ENCODE measurements at regions not wholly inside any gene's neighbourhood (a gene's known extent, or its start where the extent isn't known, plus 50 kb on each side); places are given as distances from the start of the nearest gene placed in this dataset.

DNA sequence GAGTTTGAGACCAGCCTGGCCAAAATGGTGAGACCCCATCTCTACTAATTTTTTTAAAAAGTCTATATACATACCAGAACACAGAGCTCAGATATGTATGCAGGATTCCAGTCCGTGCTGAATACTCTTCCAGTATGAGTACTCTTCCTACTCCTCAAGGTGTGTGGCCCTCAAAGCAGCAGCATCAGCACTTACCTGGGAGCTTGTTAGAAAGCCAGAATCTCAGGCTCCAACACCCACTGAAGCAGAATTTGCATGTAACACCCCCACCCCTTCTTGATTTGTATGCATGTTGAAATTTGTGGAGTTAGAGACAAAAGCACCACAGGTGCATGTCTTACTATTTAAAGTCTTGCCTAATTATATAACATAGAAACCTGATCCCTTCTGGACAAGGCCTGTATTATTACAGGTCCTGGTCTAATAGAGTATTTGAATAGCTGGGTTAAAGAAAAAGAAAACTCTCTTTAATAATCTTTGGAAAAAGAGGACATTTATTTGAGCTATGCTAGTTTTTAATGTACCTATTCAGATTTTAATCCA is 50.3 kb upstream of the NFE2L2 start:
- Mint-ChIP-seq H3K27ac (no peak overlapping the region), H3K36me3 (ENCODE audit: low read depth) (peaks cover 9% of the 10 kb centered on the region), H3K4me3 (no peak overlapping the region), H3K4me1 (ENCODE audit: low read depth) (peaks cover 20% of the 10 kb centered on the region), H3K9me3 (no peaks in the 10 kb centered on the region), H3K27me3 (ENCODE audit: low read depth) (no peaks in the 10 kb centered on the region)
- no peak for DNase-seq (ENCODE audit: low spot score)

DNA sequence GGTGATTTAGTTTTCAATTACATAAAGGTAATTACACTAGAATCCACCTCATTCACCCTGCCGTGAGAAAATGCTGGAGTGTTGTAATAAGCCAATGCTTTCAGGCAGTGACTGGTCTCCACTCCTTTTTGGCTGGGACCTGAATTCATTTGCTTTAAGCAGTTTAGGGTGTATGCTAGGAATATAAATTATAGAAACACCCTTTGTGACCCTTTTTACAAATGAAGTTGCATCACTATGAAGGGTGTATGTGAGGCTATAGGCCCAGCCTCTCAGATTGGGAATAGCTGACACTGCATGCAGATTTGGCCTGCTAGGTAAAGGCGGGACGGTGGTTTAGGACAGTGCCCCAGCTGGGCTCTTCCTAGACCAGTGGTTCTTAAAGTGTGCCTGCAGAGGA is 50.8 kb upstream of the NFE2L2 start:
- Mint-ChIP-seq H3K4me3 (no peak overlapping the region), H3K27ac (no peak overlapping the region), H3K36me3 (ENCODE audit: low read depth) (peaks cover 9% of the 10 kb centered on the region), H3K9me3 (no peaks in the 10 kb centered on the region), H3K4me1 (ENCODE audit: low read depth) (peaks cover 16% of the 10 kb centered on the region), H3K27me3 (ENCODE audit: low read depth) (no peaks in the 10 kb centered on the region)
- no peak for DNase-seq (ENCODE audit: low spot score)

DNA sequence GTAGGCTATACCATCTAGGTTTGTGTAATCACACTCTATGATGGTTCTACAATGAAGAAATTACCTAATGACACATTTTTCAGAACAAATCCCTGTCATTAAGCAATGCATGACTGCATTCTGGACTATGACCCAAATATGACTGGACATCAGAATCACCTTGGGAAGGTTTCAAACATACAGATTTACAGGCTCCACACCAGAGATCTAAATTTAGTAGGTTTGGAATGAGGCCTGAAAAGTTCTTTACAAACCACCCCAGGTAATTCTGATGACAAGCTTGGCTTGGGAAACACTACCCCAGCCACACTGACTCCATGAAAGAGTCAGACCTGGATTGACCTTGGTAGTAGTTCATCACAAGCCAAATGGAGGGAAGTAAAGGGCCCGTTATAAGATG is 52.2 kb upstream of the NFE2L2 start:
- Mint-ChIP-seq H3K4me1 (ENCODE audit: low read depth) (peaks cover 8% of the 10 kb centered on the region), H3K36me3 (ENCODE audit: low read depth) (peaks cover 13% of the 10 kb centered on the region), H3K27ac (no peak overlapping the region), H3K4me3 (no peak overlapping the region), H3K9me3 (no peaks in the 10 kb centered on the region), H3K27me3 (ENCODE audit: low read depth) (no peaks in the 10 kb centered on the region)
- DNase-seq (ENCODE audit: low spot score): no peak

DNA sequence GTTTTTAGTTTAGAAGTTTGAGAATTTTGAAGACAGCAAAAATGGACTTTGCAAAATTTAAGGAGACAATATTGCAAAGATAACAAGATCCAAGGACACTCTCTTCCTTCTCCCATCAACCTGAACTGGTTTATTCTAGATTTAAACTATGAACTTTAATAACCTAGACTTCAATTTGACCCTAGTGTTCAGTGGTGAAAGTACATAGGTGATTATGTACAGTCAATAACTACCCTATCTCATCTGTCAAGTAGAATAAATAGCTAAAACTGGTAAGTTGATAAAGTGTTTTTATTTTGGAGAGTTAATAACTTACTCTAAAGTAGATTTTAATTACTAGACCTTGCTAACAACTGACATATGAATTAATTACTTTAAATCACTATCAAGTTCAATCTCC is 52.9 kb upstream of the NFE2L2 start:
- H3K36me3 Mint-ChIP-seq (ENCODE audit: low read depth): peaks cover 13% of the 10 kb centered on the region
- no peak overlapping the region for H3K4me3 Mint-ChIP-seq
- DNase-seq (ENCODE audit: low spot score): no peak
- peaks cover 5% of the 10 kb centered on the region for H3K4me1 Mint-ChIP-seq (ENCODE audit: low read depth)
- no peaks in the 10 kb centered on the region for H3K27me3 Mint-ChIP-seq (ENCODE audit: low read depth)
- H3K9me3 Mint-ChIP-seq: no peaks in the 10 kb centered on the region
- no peak overlapping the region for H3K27ac Mint-ChIP-seq

DNA sequence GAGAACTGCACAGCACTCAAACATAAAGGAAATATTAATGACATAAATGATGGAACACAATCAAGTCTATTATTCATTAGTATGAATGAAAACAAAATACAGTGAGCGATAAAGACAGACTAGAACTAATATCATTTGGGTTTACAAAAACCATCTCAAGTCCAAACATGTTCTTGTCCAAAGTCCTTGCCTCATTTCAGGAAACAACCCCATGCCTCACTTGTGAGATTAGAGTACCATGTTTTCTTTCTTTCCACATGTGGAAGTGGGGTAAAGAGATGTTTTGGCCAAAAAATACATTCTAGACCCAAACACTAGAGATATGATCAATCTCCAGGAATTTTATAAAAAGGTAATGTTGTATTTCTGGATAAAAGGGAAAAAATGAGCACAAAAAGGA is 53.3 kb upstream of the NFE2L2 start:
- no peak overlapping the region for H3K4me3 Mint-ChIP-seq
- no peak for DNase-seq (ENCODE audit: low spot score)
- H3K27me3 Mint-ChIP-seq (ENCODE audit: low read depth): no peaks in the 10 kb centered on the region
- peaks cover 4% of the 10 kb centered on the region for H3K4me1 Mint-ChIP-seq (ENCODE audit: low read depth)
- peaks cover 13% of the 10 kb centered on the region for H3K36me3 Mint-ChIP-seq (ENCODE audit: low read depth)
- no peaks in the 10 kb centered on the region for H3K9me3 Mint-ChIP-seq
- H3K27ac Mint-ChIP-seq: no peak overlapping the region

DNA sequence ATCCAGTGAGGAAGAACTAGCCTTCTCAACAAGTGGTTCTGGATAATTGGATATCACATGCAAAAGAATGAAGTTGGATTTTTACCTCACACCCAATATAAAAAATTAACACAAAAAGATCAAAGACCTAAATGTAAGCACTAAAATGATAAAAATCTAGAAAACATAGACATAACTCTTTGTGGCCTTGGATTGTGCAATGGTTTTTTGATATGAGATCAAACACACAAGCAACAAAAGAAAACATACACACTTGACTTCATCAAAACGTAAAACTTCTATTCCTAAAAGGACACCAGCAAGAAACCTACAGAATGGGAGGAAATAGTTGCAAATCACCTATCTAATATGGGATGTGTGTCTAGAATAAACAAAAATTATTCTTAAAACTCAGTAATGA is 54.1 kb upstream of the NFE2L2 start:
- Mint-ChIP-seq H3K4me1 (ENCODE audit: low read depth) (peaks cover 6% of the 10 kb centered on the region), H3K27ac (no peak overlapping the region), H3K27me3 (ENCODE audit: low read depth) (no peaks in the 10 kb centered on the region), H3K36me3 (ENCODE audit: low read depth) (peaks cover 17% of the 10 kb centered on the region), H3K9me3 (no peaks in the 10 kb centered on the region), H3K4me3 (no peak overlapping the region)
- no peak for DNase-seq (ENCODE audit: low spot score)

DNA sequence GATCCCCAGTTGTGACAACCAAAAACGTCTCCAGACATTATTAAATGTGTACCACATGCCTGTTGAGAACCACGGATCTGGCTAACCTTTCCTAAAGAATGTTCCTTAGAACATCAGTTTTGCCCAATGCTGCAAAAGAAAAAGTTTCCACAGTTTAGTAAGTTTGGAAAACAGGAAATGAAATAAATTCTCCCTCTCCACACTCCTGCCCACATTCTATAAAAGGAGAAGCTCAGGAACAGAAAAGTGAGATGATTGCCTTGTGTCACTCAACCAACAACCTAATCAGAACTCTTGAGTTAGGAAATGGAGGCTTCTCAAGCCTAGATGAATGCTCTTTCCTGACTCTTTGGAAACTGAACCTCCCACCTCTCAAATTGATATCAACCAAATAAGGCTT is 56.1 kb upstream of the NFE2L2 start:
- no peak overlapping the region for H3K4me3 Mint-ChIP-seq
- H3K4me1 Mint-ChIP-seq (ENCODE audit: low read depth): peaks cover 9% of the 10 kb centered on the region
- no peak for DNase-seq (ENCODE audit: low spot score)
- no peaks in the 10 kb centered on the region for H3K27me3 Mint-ChIP-seq (ENCODE audit: low read depth)
- H3K36me3 Mint-ChIP-seq (ENCODE audit: low read depth): peaks cover 17% of the 10 kb centered on the region
- H3K9me3 Mint-ChIP-seq: no peaks in the 10 kb centered on the region
- H3K27ac Mint-ChIP-seq: no peak overlapping the region

DNA sequence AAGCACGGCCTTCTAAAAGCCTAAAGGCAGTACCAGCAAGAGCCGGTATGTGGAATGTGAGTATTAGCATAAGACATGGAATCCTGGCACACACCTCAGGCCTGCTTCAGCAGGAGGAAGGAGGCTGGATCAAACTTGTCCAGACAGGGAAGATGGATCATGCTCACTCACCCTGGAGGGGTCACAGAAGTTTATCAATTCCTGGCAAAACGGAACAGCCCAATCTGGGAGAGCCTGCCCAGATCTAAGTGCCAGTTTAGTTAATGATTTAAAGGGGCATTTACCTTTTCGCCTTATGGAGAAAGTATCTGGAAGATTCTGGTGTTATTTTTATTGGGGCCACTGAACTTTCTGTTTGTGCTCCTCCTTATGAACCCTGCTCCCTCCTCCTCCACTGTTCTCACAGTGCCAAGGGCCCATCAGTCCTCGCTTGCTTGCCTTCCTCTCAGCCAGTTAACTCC is 58.3 kb upstream of the NFE2L2 start:
- Mint-ChIP-seq H3K36me3 (ENCODE audit: low read depth) (peaks cover 13% of the 10 kb centered on the region), H3K4me1 (ENCODE audit: low read depth) (peaks cover 9% of the 10 kb centered on the region)

DNA sequence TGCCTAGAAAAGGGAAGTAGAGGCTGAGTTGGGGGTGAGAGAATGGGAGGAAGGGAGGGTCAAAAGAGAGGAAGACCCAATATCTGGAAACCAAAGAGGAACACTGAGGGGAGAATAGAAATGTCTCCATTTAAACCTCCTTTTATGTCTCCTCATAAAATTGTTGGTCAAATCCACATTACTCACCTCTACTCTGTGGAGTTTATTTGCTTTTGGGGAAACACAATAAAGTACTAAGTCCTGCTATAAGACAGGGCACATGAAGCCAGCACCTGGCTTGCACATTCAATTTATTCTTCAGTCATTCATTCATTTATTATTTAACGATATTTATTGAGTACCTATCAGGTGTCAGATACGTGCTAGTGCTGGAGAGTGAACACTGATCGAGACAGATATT is 60.3 kb upstream of the NFE2L2 start:
- H3K27ac Mint-ChIP-seq: no peak overlapping the region
- H3K36me3 Mint-ChIP-seq (ENCODE audit: low read depth): peaks cover 11% of the 10 kb centered on the region
- peaks cover 13% of the 10 kb centered on the region for H3K4me1 Mint-ChIP-seq (ENCODE audit: low read depth)
- no peak for DNase-seq (ENCODE audit: low spot score)
- H3K4me3 Mint-ChIP-seq: no peak overlapping the region
- no peaks in the 10 kb centered on the region for H3K9me3 Mint-ChIP-seq
- no peaks in the 10 kb centered on the region for H3K27me3 Mint-ChIP-seq (ENCODE audit: low read depth)

More for the DNA sequence above, 58.3 kb upstream of the NFE2L2 start:
- H3K27ac Mint-ChIP-seq: no peak overlapping the region
- no peak for DNase-seq (ENCODE audit: low spot score)
- no peaks in the 10 kb centered on the region for H3K9me3 Mint-ChIP-seq
- H3K27me3 Mint-ChIP-seq (ENCODE audit: low read depth): no peaks in the 10 kb centered on the region
- no peak overlapping the region for H3K4me3 Mint-ChIP-seq

DNA sequence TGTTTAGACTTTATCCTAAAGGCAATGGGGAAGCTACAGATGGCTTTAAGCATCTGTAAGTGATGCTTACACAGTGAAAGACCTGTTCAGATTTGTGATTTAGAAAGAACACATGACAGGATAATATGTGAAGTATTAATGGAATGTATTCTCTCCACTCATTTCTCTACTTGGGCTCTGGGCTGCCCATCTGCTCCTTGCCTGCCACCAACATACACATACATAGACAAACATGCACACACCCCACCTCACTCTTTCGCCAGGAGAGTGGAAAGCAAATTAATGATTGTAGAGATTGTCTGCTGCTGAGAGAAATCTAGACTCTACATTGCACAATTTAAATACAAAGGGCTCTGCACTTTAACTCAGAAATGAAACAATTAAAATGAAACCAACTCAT is 61.0 kb upstream of the NFE2L2 start:
- H3K4me3 Mint-ChIP-seq: no peak overlapping the region
- H3K27ac Mint-ChIP-seq: no peak overlapping the region
- no peaks in the 10 kb centered on the region for H3K9me3 Mint-ChIP-seq
- peaks cover 13% of the 10 kb centered on the region for H3K4me1 Mint-ChIP-seq (ENCODE audit: low read depth)
- no peak for DNase-seq (ENCODE audit: low spot score)
- no peaks in the 10 kb centered on the region for H3K27me3 Mint-ChIP-seq (ENCODE audit: low read depth)
- H3K36me3 Mint-ChIP-seq (ENCODE audit: low read depth): peaks cover 11% of the 10 kb centered on the region

DNA sequence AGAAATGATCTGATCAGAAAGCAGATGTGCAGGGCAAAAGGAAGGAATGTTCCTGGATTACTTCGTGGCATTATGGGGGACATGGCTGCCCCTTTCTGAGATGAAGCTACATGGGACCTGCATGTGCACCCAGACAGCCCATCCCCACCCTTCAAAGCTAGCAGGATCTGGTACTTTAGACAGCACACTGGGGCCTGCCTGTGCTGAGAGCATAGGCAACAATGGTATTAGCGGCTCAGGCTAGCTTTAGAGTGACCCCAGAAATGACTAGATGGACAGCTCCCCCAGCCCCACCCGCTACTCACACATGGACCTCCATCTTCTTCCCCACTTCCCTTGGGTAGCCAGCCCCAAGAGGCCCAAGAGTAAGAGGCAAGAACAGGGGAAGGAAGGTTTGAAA is 61.5 kb upstream of the NFE2L2 start:
- Mint-ChIP-seq H3K27me3 (ENCODE audit: low read depth) (no peaks in the 10 kb centered on the region), H3K27ac (no peak overlapping the region), H3K4me3 (no peak overlapping the region), H3K9me3 (no peaks in the 10 kb centered on the region), H3K36me3 (ENCODE audit: low read depth) (peaks cover 7% of the 10 kb centered on the region), H3K4me1 (ENCODE audit: low read depth) (peaks cover 13% of the 10 kb centered on the region)
- DNase-seq (ENCODE audit: low spot score): no peak

DNA sequence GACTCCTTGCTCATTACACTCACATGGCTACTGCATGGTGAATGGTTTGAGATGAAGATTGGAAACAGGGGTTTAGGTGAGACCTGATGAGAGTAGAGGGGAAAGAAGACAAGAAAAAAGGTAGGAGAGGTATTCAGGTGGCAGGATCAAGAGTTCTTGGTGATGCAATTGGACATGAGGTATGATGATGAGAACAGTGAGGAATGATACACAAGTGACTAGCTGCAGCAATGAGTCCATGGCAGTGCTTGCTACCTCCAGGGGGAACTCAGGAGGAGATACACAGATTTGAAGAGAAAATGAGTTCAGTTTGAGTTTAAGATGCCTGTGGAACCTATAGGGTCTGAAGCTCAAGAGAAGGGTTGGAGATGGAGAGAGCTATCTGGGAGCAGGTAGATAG is 62.1 kb upstream of the NFE2L2 start:
- H3K9me3 Mint-ChIP-seq: no peaks in the 10 kb centered on the region
- no peak overlapping the region for H3K27ac Mint-ChIP-seq
- H3K4me3 Mint-ChIP-seq: no peak overlapping the region
- no peaks in the 10 kb centered on the region for H3K27me3 Mint-ChIP-seq (ENCODE audit: low read depth)
- H3K36me3 Mint-ChIP-seq (ENCODE audit: low read depth): peaks cover 4% of the 10 kb centered on the region
- H3K4me1 Mint-ChIP-seq (ENCODE audit: low read depth): peaks cover 13% of the 10 kb centered on the region
- no peak for DNase-seq (ENCODE audit: low spot score)

DNA sequence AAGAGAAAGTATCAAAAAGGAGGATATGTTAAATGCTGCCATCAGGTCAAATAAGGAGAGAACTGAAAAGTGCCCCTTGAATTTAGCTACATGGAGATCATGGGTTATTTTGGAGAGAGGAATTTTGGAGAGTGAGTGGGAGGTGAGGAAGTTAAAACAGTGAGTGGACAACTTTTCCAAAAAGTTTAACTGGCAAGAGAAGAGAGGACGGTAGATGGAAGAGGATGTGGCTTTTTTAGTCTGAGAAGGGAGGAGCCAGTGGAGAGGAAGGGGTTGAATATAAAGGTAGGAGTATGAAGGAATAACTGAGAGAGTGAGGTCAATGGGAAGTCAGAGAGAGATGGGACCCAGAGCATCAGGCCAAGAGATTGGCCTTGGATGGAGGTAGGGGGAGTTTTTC is 62.5 kb upstream of the NFE2L2 start:
- peaks cover 17% of the 10 kb centered on the region for H3K4me1 Mint-ChIP-seq (ENCODE audit: low read depth)
- no peak overlapping the region for H3K4me3 Mint-ChIP-seq
- no peaks in the 10 kb centered on the region for H3K9me3 Mint-ChIP-seq
- no peaks in the 10 kb centered on the region for H3K27me3 Mint-ChIP-seq (ENCODE audit: low read depth)
- H3K36me3 Mint-ChIP-seq (ENCODE audit: low read depth): peaks cover 4% of the 10 kb centered on the region
- DNase-seq (ENCODE audit: low spot score): no peak
- H3K27ac Mint-ChIP-seq: no peak overlapping the region

DNA sequence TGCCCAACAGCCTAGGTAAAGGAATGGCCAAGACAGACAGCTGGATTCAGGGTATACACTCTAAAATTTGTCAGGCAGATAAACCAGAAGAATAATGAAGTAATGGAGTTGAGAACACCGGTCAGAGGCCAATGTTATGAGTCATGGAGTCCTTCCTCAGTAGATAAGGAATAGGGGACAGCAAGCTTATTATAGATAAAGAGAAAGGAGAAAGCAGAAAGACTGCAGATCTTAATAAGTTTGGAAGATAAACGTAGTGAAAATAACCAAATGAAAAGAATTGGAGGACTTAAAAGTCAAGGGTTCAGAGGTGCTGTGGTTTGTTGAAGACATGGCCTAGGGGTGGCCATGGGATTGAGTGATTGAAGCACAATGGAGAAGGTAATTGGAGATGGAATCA is 63.5 kb upstream of the NFE2L2 start:
- peaks cover 3% of the 10 kb centered on the region for H3K36me3 Mint-ChIP-seq (ENCODE audit: low read depth)
- no peaks in the 10 kb centered on the region for H3K9me3 Mint-ChIP-seq
- no peak overlapping the region for H3K27ac Mint-ChIP-seq
- H3K4me3 Mint-ChIP-seq: no peak overlapping the region
- H3K4me1 Mint-ChIP-seq (ENCODE audit: low read depth): peaks cover 23% of the 10 kb centered on the region
- no peak for DNase-seq (ENCODE audit: low spot score)
- no peaks in the 10 kb centered on the region for H3K27me3 Mint-ChIP-seq (ENCODE audit: low read depth)

DNA sequence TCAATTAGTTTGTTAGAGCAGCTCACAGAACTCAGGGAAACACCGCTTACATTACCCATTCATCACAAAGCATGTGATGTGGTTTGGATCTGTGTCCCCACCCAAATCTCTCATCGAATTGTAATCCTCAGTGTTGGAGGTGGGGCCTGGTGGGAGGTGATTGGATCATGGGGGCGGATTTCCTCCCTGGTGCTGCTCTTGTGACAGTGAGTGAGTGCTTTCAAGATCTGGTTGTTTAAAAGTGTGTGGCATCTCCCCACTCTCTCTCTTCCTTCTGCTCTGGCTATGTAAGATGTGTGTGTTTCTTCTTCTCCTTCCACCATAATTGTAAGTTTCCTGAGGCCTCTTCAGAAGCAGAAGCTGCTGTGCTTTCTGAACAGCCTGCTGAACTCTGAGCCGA is 63.5 kb upstream of the AGPS start:
- Mint-ChIP-seq H3K27ac (peak overlapping the region; percentile 29), H3K36me3 (ENCODE audit: low read depth) (no peaks in the 10 kb centered on the region), H3K4me3 (no peak overlapping the region), H3K9me3 (no peaks in the 10 kb centered on the region), H3K4me1 (ENCODE audit: low read depth) (peaks cover 16% of the 10 kb centered on the region), H3K27me3 (ENCODE audit: low read depth) (no peaks in the 10 kb centered on the region)
- no peak for DNase-seq (ENCODE audit: low spot score)
